ENCODE measurements at regions not wholly inside any gene's neighbourhood (a gene's known extent, or its start where the extent isn't known, plus 50 kb on each side); places are given as distances from the start of the nearest gene placed in this dataset.

DNA sequence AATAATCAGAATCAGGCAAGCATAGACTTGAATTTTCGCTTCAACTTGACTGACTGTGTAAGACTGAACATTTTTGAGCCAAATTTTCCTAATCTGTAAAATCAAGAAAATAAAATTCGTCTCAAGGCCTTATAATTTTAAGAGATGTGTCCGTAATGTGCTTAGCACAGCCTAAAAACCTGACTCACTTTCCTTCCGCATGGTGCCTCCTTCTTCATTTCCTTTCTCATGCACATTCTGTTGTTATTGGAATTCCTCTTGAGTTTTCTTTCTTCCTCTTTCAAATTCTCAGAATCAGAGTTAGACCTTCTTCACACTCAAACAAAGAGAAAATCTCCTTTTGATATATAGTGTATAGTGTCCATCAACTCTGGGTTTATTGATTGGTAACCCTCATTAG is 208.9 kb upstream of the SLIT2 start:
- H3K9me3 ChIP-seq (ENCODE audit: insufficient read depth, low read depth), result no peaks in the 10 kb centered on the region
- H2AFZ ChIP-seq, result no peak overlapping the region
- H3K79me2 ChIP-seq (ENCODE audit: low read depth), result no peaks in the 10 kb centered on the region
- no peak for DNase-seq
- TF ChIP-seq, protein P1, sequence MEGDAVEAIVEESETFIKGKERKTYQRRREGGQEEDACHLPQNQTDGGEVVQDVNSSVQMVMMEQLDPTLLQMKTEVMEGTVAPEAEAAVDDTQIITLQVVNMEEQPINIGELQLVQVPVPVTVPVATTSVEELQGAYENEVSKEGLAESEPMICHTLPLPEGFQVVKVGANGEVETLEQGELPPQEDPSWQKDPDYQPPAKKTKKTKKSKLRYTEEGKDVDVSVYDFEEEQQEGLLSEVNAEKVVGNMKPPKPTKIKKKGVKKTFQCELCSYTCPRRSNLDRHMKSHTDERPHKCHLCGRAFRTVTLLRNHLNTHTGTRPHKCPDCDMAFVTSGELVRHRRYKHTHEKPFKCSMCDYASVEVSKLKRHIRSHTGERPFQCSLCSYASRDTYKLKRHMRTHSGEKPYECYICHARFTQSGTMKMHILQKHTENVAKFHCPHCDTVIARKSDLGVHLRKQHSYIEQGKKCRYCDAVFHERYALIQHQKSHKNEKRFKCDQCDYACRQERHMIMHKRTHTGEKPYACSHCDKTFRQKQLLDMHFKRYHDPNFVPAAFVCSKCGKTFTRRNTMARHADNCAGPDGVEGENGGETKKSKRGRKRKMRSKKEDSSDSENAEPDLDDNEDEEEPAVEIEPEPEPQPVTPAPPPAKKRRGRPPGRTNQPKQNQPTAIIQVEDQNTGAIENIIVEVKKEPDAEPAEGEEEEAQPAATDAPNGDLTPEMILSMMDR (conservative IDR thresholded peaks at IDR 0.05), result no peak
- TF ChIP-seq EZH2 (IDR thresholded peaks at IDR 0.05; ENCODE audit: low read depth), result no peak
- H3F3A ChIP-seq (ENCODE audit: insufficient read depth, low read depth), result no peaks in the 10 kb centered on the region
- no peaks in the 10 kb centered on the region for H3K4me1 ChIP-seq (replicated peaks; ENCODE audit: insufficient read depth)
- ChIA-PET CTCF (no interaction called here), POLR2A (ENCODE audit: unreplicated experiment) (no interaction called here)
- no peaks in the 10 kb centered on the region for H3K27me3 ChIP-seq (ENCODE audit: insufficient read depth, low read depth)
- no peaks in the 10 kb centered on the region for H3K9me2 ChIP-seq (ENCODE audit: insufficient read depth)
- BruUV-seq (replicated peaks), result no TSS peak
- intact Hi-C loops (cut with micrococcal nuclease; ENCODE audit: unreplicated experiment), result no loop called here
- no peak overlapping the region for H3K4me2 ChIP-seq
- no peak overlapping the region for H3K4me3 ChIP-seq
- no peaks in the 10 kb centered on the region for H3K36me3 ChIP-seq (ENCODE audit: low read depth)
- no peaks in the 10 kb centered on the region for H4K20me1 ChIP-seq (ENCODE audit: insufficient read depth)
- H3K27ac ChIP-seq, result no peak overlapping the region

DNA sequence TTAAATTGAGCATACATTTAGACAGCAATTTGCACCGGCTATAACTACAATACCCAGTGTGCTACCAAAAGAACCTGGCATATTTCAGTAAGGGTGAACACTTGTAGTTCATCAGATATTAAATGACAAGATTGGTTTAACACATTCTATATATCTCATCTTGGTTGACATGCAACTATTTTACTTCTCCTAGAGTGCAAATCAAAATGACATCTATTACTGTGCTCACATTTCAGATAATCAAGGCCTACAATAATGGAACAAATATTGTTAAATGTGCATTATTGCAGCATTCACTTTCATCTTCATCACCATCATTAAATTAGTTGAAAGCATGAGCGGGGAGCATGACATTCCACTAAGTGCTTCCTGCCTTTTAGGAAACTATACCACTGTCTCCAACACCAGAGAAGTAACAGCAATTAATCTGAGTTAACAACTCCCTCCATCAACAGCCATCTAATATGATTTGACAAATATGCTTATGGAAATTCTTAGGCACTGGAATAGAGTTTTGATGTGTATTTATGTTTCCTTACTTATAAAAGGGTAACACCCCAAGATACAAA is 209.8 kb upstream of the SLIT2 start:
- H4K20me1 ChIP-seq (ENCODE audit: insufficient read depth), result no peaks in the 10 kb centered on the region
- ChIA-PET CTCF (no interaction called here), POLR2A (ENCODE audit: unreplicated experiment) (no interaction called here)
- H3K9me2 ChIP-seq (ENCODE audit: insufficient read depth), result no peaks in the 10 kb centered on the region
- H2AFZ ChIP-seq, result no peak overlapping the region
- H3K27me3 ChIP-seq (ENCODE audit: insufficient read depth, low read depth), result no peaks in the 10 kb centered on the region
- no peaks in the 10 kb centered on the region for H3F3A ChIP-seq (ENCODE audit: insufficient read depth, low read depth)
- H3K4me2 ChIP-seq, result no peak overlapping the region
- H3K27ac ChIP-seq, result no peak overlapping the region
- BruUV-seq (replicated peaks), result no TSS peak
- H3K36me3 ChIP-seq (ENCODE audit: low read depth), result no peaks in the 10 kb centered on the region
- H3K4me1 ChIP-seq (replicated peaks; ENCODE audit: insufficient read depth), result no peaks in the 10 kb centered on the region
- intact Hi-C loops (cut with micrococcal nuclease; ENCODE audit: unreplicated experiment), result no loop called here
- no peak for DNase-seq
- H3K4me3 ChIP-seq, result no peak overlapping the region
- H3K79me2 ChIP-seq (ENCODE audit: low read depth), result no peaks in the 10 kb centered on the region
- no peak for TF ChIP-seq EZH2 (IDR thresholded peaks at IDR 0.05; ENCODE audit: low read depth)
- TF ChIP-seq, protein P1 (conservative IDR thresholded peaks at IDR 0.05), result no peak
- no peaks in the 10 kb centered on the region for H3K9me3 ChIP-seq (ENCODE audit: insufficient read depth, low read depth)

DNA sequence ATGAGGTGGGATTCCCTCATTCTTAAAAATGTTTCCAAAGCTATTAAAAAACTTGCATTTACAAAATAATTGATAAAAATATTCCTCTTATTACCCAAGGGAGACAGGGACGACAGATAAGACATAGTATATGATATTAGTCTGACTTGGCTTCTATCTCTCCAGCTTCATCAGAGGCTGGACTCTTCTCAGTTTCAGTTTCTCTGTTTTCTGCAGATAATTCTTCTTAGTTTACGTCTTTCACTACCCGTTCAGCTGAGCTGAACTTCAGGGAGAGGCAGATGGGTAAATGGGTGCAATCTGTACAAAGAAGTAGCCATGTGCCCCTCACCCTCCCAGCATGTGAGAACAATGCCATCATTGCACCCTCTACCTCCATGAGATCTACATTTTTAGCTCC is 214.0 kb upstream of the SLIT2 start:
- POLR2A ChIA-PET (ENCODE audit: unreplicated experiment), result no interaction called here
- no TSS peak for BruUV-seq (replicated peaks)
- H3F3A ChIP-seq (ENCODE audit: insufficient read depth, low read depth), result no peaks in the 10 kb centered on the region
- H3K9me3 ChIP-seq (ENCODE audit: insufficient read depth, low read depth), result no peaks in the 10 kb centered on the region
- no peak overlapping the region for H3K27ac ChIP-seq
- no peak overlapping the region for H3K4me2 ChIP-seq
- TF ChIP-seq EZH2 (IDR thresholded peaks at IDR 0.05; ENCODE audit: low read depth), result no peak
- TF ChIP-seq, protein P1 (conservative IDR thresholded peaks at IDR 0.05), result no peak
- no peaks in the 10 kb centered on the region for H3K36me3 ChIP-seq (ENCODE audit: low read depth)
- CTCF ChIA-PET, result no interaction called here
- no peak overlapping the region for H3K4me3 ChIP-seq
- H3K4me1 ChIP-seq (replicated peaks; ENCODE audit: insufficient read depth), result no peaks in the 10 kb centered on the region
- no peaks in the 10 kb centered on the region for H3K27me3 ChIP-seq (ENCODE audit: insufficient read depth, low read depth)
- no peak for DNase-seq
- no peaks in the 10 kb centered on the region for H3K9me2 ChIP-seq (ENCODE audit: insufficient read depth)
- no peak overlapping the region for H2AFZ ChIP-seq
- no peaks in the 10 kb centered on the region for H3K79me2 ChIP-seq (ENCODE audit: low read depth)
- intact Hi-C loops (cut with micrococcal nuclease; ENCODE audit: unreplicated experiment), result no loop called here
- no peaks in the 10 kb centered on the region for H4K20me1 ChIP-seq (ENCODE audit: insufficient read depth)

All from PC-9 (cell line).